B cell (primary cell): ENCODE measurements at regions not wholly inside any gene's neighbourhood (a gene's known extent, or its start where the extent isn't known, plus 50 kb on each side); places are given as distances from the start of the nearest gene placed in this dataset.

Source experiments
- ATAC-seq: fragments of 200-7000 bp; cut with Tn5 transposase; one replicate; pipeline ENCODE4 v1.10.0; 2021; ENCODE audit warnings: low read depth, mild to moderate bottlenecking, moderate number of reproducible peaks, moderate library complexity
- CTCF ChIA-PET: fragments of 350-600 bp; sonication (Branson Sonifier 250); formaldehyde crosslinking; loops from one replicate; lab custom pipeline; 2021; ENCODE audit warnings: antibody characterized with exemption, inconsistent platforms; lab: Charles Lee
- POLR2A ChIA-PET: fragments of 350-600 bp; sonication (Branson Sonifier 250); formaldehyde crosslinking; loops from one replicate; lab custom pipeline; 2021; ENCODE audit warnings: antibody characterized with exemption; lab: Charles Lee
- DNase-seq: peaks from one replicate; pipeline ENCODE4 v3.0.0; 2013
- H2AFZ ChIP-seq: 2 replicates; pipeline ENCODE4 v1.6.1; 2012; ENCODE audit warnings: mild to moderate bottlenecking, low read depth, low read length; ENCODE audit not compliant: insufficient read depth, poor library complexity, severe bottlenecking
- H3K27ac ChIP-seq, 2 donors: 1 replicate in 1 of 2; 2 replicates in 1 of 2; pipeline ENCODE4 v1.5.1; 2012 to 2013; ENCODE audit warnings: low read length in 2 of 2, mild to moderate bottlenecking in 2 of 2, moderate library complexity in 1 of 2
- H3K27me3 ChIP-seq, 4 experiments: fragments of 200-600 bp in 1 of 4; sonication (generic) in 1 of 4; replicated peaks in 1 of 4; 1 replicate in 2 of 4; 2 replicates in 2 of 4; pipeline versions ENCODE4 v1.6.1 to v1.7.0; 2013 to 2016; ENCODE audit warnings: low read length in 3 of 4, mild to moderate bottlenecking in 2 of 4, mixed read lengths in 1 of 4, moderate library complexity in 1 of 4; ENCODE audit not compliant: insufficient read depth in 4 of 4, control insufficient read depth in 3 of 4; ENCODE audit errors: control extremely low read depth in 1 of 4
- H3K36me3 ChIP-seq, 2 experiments: replicated peaks in 1 of 2; 1 replicate in 1 of 2; 2 replicates in 1 of 2; pipeline versions ENCODE4 v1.6.1 to v1.7.1; 2013; ENCODE audit warnings: low read length in 1 of 2; ENCODE audit not compliant: insufficient read depth in 2 of 2, control insufficient read depth in 1 of 2; ENCODE audit errors: control extremely low read depth in 1 of 2, extremely low read depth in 1 of 2
- H3K4me1 ChIP-seq, 2 donors: fragments of 200-600 bp in 1 of 2; sonication (generic) in 1 of 2; 1 replicate in 1 of 2; 2 replicates in 1 of 2; pipeline versions ENCODE4 v1.5.1 to v1.6.1; 2013 to 2017; ENCODE audit warnings: low read length in 2 of 2; ENCODE audit not compliant: control insufficient read depth in 2 of 2, insufficient read depth in 2 of 2
- H3K4me2 ChIP-seq: replicated peaks from 2 replicates; pipeline ENCODE3; 2012; ENCODE audit warnings: mild to moderate bottlenecking, low read depth, low read length; ENCODE audit not compliant: poor library complexity, severe bottlenecking
- H3K4me3 ChIP-seq, 5 experiments: fragments of 200-600 bp in 1 of 5; sonication (generic) in 1 of 5; 1 replicate in 3 of 5; 2 replicates in 2 of 5; pipeline versions ENCODE4 v1.5.1 to v1.7.0; 2011 to 2016; ENCODE audit warnings: low read length in 4 of 5, mild to moderate bottlenecking in 4 of 5, low read depth in 2 of 5, control low read depth in 1 of 5, moderate library complexity in 1 of 5; ENCODE audit not compliant: insufficient read depth in 1 of 5; ENCODE audit errors: control extremely low read depth in 1 of 5, extremely low read depth in 1 of 5
- H3K79me2 ChIP-seq: fragments of 200-600 bp; sonication (generic); one replicate; pipeline ENCODE4 v1.6.0; 2016; ENCODE audit warnings: low read length; ENCODE audit not compliant: control insufficient read depth, insufficient read depth
- H3K9ac ChIP-seq: fragments of 200-600 bp; sonication (generic); 2 replicates; pipeline ENCODE4 v1.6.1; 2017; ENCODE audit warnings: mild to moderate bottlenecking, low read length, moderate library complexity
- H3K9me3 ChIP-seq, 3 donors: one replicate each; pipeline versions ENCODE4 v1.6.1 to v1.7.1; 2013; ENCODE audit warnings: low read length in 2 of 3; ENCODE audit not compliant: control insufficient read depth in 2 of 3, insufficient read depth in 1 of 3; ENCODE audit errors: control extremely low read depth in 1 of 3
- H4K20me1 ChIP-seq: 2 replicates; pipeline ENCODE4 v1.6.0; 2012; ENCODE audit warnings: mild to moderate bottlenecking, low read length; ENCODE audit not compliant: insufficient read depth, control insufficient read depth, poor library complexity, severe bottlenecking
- H3K27ac Mint-ChIP-seq: one replicate; pipeline ENCODE4 v1.8.0; 2021; ENCODE audit warnings: mixed read lengths
- H3K27me3 Mint-ChIP-seq: one replicate; pipeline ENCODE4 v1.8.0; 2021; ENCODE audit warnings: mixed read lengths
- H3K4me1 Mint-ChIP-seq: one replicate; pipeline ENCODE4 v1.8.0; 2021; ENCODE audit warnings: mixed read lengths
- H3K4me3 Mint-ChIP-seq: one replicate; pipeline ENCODE4 v1.8.0; 2021; ENCODE audit warnings: mixed read lengths
- H3K9me3 Mint-ChIP-seq: one replicate; pipeline ENCODE4 v1.8.0; 2022; ENCODE audit warnings: mixed read lengths; ENCODE audit not compliant: insufficient read depth
- EZH2 ChIP-seq: IDR thresholded peaks from 2 replicates; pipeline ENCODE4 v1.6.1; 2012; ENCODE audit warnings: borderline replicate concordance, low read depth, mild to moderate bottlenecking, moderate library complexity, low read length; ENCODE audit not compliant: insufficient read depth, poor library complexity, severe bottlenecking
- WGBS: methylation state at CpG from one replicate; pipeline ENCODE4 v1.1.5; 2013; ENCODE audit warnings: missing lambda C conversion rate; ENCODE audit not compliant: insufficient coverage; 5-methylcytosine and 5-hydroxymethylcytosine counted together
- intact Hi-C: fragments of 100-400 bp; cut with micrococcal nuclease; formaldehyde crosslinking; loops from one replicate; pipeline ENCODE4 v1.10.0; 2022
- TF ChIP-seq, protein P1 (sequence below): fragments of 200-600 bp; IDR thresholded peaks from one replicate; pipeline ENCODE4 v1.8.0; 2022; ENCODE audit warnings: antibody characterized with exemption, mild to moderate bottlenecking

DNA sequence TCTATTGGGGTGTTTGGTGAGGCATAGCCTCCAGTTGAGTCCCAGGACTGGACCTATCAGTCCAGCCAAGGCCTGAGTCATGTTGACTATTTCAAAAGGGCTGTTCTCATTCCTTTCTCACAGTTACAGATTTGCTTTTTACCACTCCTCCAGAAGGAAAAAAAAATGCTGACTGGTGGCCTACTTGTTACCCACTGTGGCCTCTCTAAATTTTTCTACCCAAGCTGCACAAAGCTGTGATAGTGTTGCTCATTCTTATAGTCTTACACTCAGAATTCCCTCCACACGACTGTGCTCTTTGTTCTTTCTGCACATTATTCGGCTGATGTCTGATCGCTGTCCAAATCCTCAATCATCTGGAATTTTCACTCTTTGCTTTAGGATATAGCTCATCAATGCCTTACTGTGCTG is 1142.2 kb downstream of the IGSF11 start:
- H4K20me1 ChIP-seq = no peaks in the 10 kb centered on the region
- ChIA-PET POLR2A (no interaction called here), CTCF (no interaction called here)
- ATAC-seq (no peak), DNase-seq (no peak)
- Mint-ChIP-seq H3K4me3 (no peak overlapping the region), H3K9me3 (no peaks in the 10 kb centered on the region), H3K27me3 (no peaks in the 10 kb centered on the region), H3K27ac (no peak overlapping the region), H3K4me1 (no peaks in the 10 kb centered on the region)
- H3K36me3 ChIP-seq = no peaks in the 10 kb centered on the region
- intact Hi-C loops = no loop called here
- H3K9ac ChIP-seq = no peak overlapping the region
- H3K27ac ChIP-seq = no peak overlapping the region
- H3K79me2 ChIP-seq = no peaks in the 10 kb centered on the region
- 98% methylated on average over 3 of the region's 3 CpGs for WGBS
- no peaks in the 10 kb centered on the region for H3K27me3 ChIP-seq
- H3K4me1 ChIP-seq = no peaks in the 10 kb centered on the region
- H3K9me3 ChIP-seq = no peaks in the 10 kb centered on the region
- no peak overlapping the region for H3K4me3 ChIP-seq
- H2AFZ ChIP-seq = no peak overlapping the region
- no peak for TF ChIP-seq EZH2
- TF ChIP-seq, protein P1, sequence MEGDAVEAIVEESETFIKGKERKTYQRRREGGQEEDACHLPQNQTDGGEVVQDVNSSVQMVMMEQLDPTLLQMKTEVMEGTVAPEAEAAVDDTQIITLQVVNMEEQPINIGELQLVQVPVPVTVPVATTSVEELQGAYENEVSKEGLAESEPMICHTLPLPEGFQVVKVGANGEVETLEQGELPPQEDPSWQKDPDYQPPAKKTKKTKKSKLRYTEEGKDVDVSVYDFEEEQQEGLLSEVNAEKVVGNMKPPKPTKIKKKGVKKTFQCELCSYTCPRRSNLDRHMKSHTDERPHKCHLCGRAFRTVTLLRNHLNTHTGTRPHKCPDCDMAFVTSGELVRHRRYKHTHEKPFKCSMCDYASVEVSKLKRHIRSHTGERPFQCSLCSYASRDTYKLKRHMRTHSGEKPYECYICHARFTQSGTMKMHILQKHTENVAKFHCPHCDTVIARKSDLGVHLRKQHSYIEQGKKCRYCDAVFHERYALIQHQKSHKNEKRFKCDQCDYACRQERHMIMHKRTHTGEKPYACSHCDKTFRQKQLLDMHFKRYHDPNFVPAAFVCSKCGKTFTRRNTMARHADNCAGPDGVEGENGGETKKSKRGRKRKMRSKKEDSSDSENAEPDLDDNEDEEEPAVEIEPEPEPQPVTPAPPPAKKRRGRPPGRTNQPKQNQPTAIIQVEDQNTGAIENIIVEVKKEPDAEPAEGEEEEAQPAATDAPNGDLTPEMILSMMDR = no peak
- no peak overlapping the region for H3K4me2 ChIP-seq

DNA sequence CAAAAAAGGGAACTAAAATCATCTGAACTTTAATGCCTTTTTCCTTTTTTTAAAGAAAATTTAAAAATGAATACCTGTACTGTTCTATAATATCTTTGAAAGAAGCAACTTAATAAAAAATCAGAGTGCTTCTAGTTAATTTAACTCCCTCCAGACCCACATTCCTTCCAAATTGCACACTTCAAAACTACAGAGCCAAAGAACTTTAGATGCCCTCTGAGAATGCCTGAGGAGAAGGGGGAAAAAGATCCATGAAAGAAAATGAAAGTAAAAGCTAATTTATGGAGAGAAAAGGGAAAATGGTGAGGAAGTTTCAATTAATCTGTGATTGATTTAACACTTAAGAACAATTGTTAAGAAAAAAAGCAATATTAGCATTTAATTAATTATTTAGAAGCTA is 1141.6 kb downstream of the IGSF11 start:
- ChIA-PET POLR2A (no interaction called here), CTCF (no interaction called here)
- Histone ChIP-seq H3K9ac (no peak overlapping the region), H3K79me2 (no peaks in the 10 kb centered on the region), H3K9me3 (no peaks in the 10 kb centered on the region), H2AFZ (no peak overlapping the region), H3K27ac (no peak overlapping the region), H3K4me1 (no peaks in the 10 kb centered on the region), H3K4me3 (no peak overlapping the region), H3K27me3 (no peaks in the 10 kb centered on the region), H3K36me3 (no peaks in the 10 kb centered on the region), H4K20me1 (no peaks in the 10 kb centered on the region), H3K4me2 (no peak overlapping the region)
- TF ChIP-seq EZH2 = no peak
- TF ChIP-seq, protein P1 = no peak
- H3K4me1 Mint-ChIP-seq = no peaks in the 10 kb centered on the region
- H3K27ac Mint-ChIP-seq = no peak overlapping the region
- no peak overlapping the region for H3K4me3 Mint-ChIP-seq
- no peak for DNase-seq
- ATAC-seq = no peak
- H3K9me3 Mint-ChIP-seq = no peaks in the 10 kb centered on the region
- H3K27me3 Mint-ChIP-seq = no peaks in the 10 kb centered on the region
- intact Hi-C loops = no loop called here
